ENCODE measurements at regions not wholly inside any gene's neighbourhood (a gene's known extent, or its start where the extent isn't known, plus 50 kb on each side); places are given as distances from the start of the nearest gene placed in this dataset.

DNA sequence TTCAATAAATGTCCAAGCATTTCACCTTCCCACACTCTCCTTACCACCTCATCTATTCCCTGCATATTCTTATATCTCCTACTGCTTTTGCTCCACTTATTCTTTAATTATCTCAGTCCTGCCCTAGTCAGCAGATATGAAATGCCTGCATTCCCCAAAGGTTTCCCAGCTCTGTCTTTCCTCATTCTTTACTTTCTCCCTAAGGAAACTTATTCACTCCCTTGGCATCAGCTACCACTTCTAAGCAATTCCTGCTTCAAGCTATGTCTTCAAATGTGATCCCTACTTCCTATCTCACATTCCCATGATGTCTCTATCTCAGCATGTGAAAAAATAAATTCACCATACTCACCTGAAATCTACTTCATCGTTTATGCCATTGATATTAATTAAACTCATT, 111.8 kb downstream of the CAPZA3 start:
- intact Hi-C loops (cut with micrococcal nuclease; ENCODE audit: unreplicated experiment), result no loop called here
- TF ChIP-seq, protein P1, sequence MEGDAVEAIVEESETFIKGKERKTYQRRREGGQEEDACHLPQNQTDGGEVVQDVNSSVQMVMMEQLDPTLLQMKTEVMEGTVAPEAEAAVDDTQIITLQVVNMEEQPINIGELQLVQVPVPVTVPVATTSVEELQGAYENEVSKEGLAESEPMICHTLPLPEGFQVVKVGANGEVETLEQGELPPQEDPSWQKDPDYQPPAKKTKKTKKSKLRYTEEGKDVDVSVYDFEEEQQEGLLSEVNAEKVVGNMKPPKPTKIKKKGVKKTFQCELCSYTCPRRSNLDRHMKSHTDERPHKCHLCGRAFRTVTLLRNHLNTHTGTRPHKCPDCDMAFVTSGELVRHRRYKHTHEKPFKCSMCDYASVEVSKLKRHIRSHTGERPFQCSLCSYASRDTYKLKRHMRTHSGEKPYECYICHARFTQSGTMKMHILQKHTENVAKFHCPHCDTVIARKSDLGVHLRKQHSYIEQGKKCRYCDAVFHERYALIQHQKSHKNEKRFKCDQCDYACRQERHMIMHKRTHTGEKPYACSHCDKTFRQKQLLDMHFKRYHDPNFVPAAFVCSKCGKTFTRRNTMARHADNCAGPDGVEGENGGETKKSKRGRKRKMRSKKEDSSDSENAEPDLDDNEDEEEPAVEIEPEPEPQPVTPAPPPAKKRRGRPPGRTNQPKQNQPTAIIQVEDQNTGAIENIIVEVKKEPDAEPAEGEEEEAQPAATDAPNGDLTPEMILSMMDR (IDR thresholded peaks at IDR 0.05; ENCODE audit: insufficient read depth in 1 of 2, low read depth in 1 of 2, low read length in 1 of 2, severe bottlenecking in 1 of 2, unreplicated experiment in 1 of 2), result no peak
- Histone ChIP-seq H3K4me3 (ENCODE audit: low read depth, low read length) (no peak overlapping the region), H3K4me1 (peaks cover 9% of the 10 kb centered on the region), H3K36me3 (ENCODE audit: control insufficient read depth, insufficient read depth, low read length) (no peaks in the 10 kb centered on the region), H3K9me3 (no peaks in the 10 kb centered on the region), H3K27me3 (replicated peaks; ENCODE audit: control insufficient read depth, insufficient read depth, low read length) (no peaks in the 10 kb centered on the region)
- H3K36me3 Mint-ChIP-seq (ENCODE audit: insufficient read depth, unreplicated experiment), result no peaks in the 10 kb centered on the region
- DNase-seq, result no peak
- POLR2A ChIA-PET, result no interaction called here
- H3K27ac Mint-ChIP-seq (ENCODE audit: unreplicated experiment), result no peak overlapping the region
- no peaks in the 10 kb centered on the region for H3K9me3 Mint-ChIP-seq (ENCODE audit: unreplicated experiment)
- no TSS peak for BruUV-seq (replicated peaks)
- peaks cover 6% of the 10 kb centered on the region for H3K4me1 Mint-ChIP-seq (ENCODE audit: low read depth, unreplicated experiment)
- CTCF ChIA-PET, result no interaction called here
- no peak overlapping the region for H3K4me3 Mint-ChIP-seq (ENCODE audit: unreplicated experiment)
- peaks cover 2% of the 10 kb centered on the region for H3K27me3 Mint-ChIP-seq (ENCODE audit: insufficient read depth, unreplicated experiment)

GRCh38 chr12:18850752-18851151, 112.8 kb downstream of the CAPZA3 start:
- Histone ChIP-seq H3K4me3 (ENCODE audit: low read depth, low read length) (no peak overlapping the region), H3K4me1 (peaks cover 9% of the 10 kb centered on the region), H3K36me3 (ENCODE audit: control insufficient read depth, insufficient read depth, low read length) (no peaks in the 10 kb centered on the region), H3K9me3 (no peaks in the 10 kb centered on the region), H3K27me3 (replicated peaks; ENCODE audit: control insufficient read depth, insufficient read depth, low read length) (no peaks in the 10 kb centered on the region)
- Mint-ChIP-seq H3K27ac (ENCODE audit: unreplicated experiment) (no peak overlapping the region), H3K9me3 (ENCODE audit: unreplicated experiment) (no peaks in the 10 kb centered on the region), H3K36me3 (ENCODE audit: insufficient read depth, unreplicated experiment) (no peaks in the 10 kb centered on the region), H3K4me3 (ENCODE audit: unreplicated experiment) (no peak overlapping the region), H3K4me1 (ENCODE audit: low read depth, unreplicated experiment) (peaks cover 6% of the 10 kb centered on the region), H3K27me3 (ENCODE audit: insufficient read depth, unreplicated experiment) (peaks cover 2% of the 10 kb centered on the region)
- DNase-seq, result no peak
- TF ChIP-seq, protein P1 (IDR thresholded peaks at IDR 0.05; ENCODE audit: insufficient read depth in 1 of 2, low read depth in 1 of 2, low read length in 1 of 2, severe bottlenecking in 1 of 2, unreplicated experiment in 1 of 2), result no peak
- ChIA-PET CTCF (interaction anchor here (0.5 kb wide), 1 partner anchor 33 kb away, joined by 3 read pairs; no protein-coding TSS in a partner anchor), POLR2A (no interaction called here)
- no TSS peak for BruUV-seq (replicated peaks)
- intact Hi-C loops (cut with micrococcal nuclease; ENCODE audit: unreplicated experiment), result no loop called here

DNA sequence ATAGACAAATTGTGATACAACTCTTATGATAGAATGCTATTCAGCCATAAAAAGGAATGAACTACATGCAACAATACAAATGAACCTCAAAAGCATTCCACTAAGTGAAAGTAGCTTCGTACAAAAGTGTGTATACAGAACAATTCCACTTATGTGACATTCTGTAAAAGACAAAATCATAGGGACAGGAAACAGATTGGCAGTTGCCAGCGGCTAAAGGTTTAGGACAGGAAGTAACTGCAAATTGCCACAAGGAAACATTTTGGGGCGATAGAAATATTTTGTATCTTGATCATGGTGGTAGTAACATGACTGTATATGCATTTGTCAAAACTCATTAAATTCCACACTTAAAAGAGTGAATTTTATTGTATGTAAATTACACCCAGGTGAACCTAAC, 113.4 kb downstream of the CAPZA3 start:
- Histone ChIP-seq H3K36me3 (ENCODE audit: control insufficient read depth, insufficient read depth, low read length) (no peaks in the 10 kb centered on the region), H3K4me1 (peaks cover 9% of the 10 kb centered on the region), H3K9me3 (no peaks in the 10 kb centered on the region), H3K4me3 (ENCODE audit: low read depth, low read length) (no peak overlapping the region), H3K27me3 (replicated peaks; ENCODE audit: control insufficient read depth, insufficient read depth, low read length) (no peaks in the 10 kb centered on the region)
- intact Hi-C loops (cut with micrococcal nuclease; ENCODE audit: unreplicated experiment), result no loop called here
- Mint-ChIP-seq H3K36me3 (ENCODE audit: insufficient read depth, unreplicated experiment) (no peaks in the 10 kb centered on the region), H3K27me3 (ENCODE audit: insufficient read depth, unreplicated experiment) (peaks cover 2% of the 10 kb centered on the region), H3K9me3 (ENCODE audit: unreplicated experiment) (no peaks in the 10 kb centered on the region), H3K4me1 (ENCODE audit: low read depth, unreplicated experiment) (peaks cover 6% of the 10 kb centered on the region), H3K4me3 (ENCODE audit: unreplicated experiment) (no peak overlapping the region), H3K27ac (ENCODE audit: unreplicated experiment) (no peak overlapping the region)
- POLR2A ChIA-PET, result no interaction called here
- BruUV-seq (replicated peaks), result no TSS peak
- CTCF ChIA-PET, result interaction anchor here (0.5 kb wide), 1 partner anchor 33 kb away, joined by 3 read pairs; no protein-coding TSS in a partner anchor
- TF ChIP-seq, protein P1 (IDR thresholded peaks at IDR 0.05; ENCODE audit: insufficient read depth in 1 of 2, low read depth in 1 of 2, low read length in 1 of 2, severe bottlenecking in 1 of 2, unreplicated experiment in 1 of 2), result no peak
- DNase-seq, result no peak
